CD4-positive, alpha-beta T cell treated with Interleukin-6 for 4 hours (primary cell): ENCODE measurements at regions not wholly inside any gene's neighbourhood (a gene's known extent, or its start where the extent isn't known, plus 50 kb on each side); places are given as distances from the start of the nearest gene placed in this dataset.

Experiments used
- DNase-seq: peaks from one replicate; pipeline ENCODE4 v3.0.0-alpha.2; 2020; ENCODE audit warnings: mixed read lengths

DNA sequence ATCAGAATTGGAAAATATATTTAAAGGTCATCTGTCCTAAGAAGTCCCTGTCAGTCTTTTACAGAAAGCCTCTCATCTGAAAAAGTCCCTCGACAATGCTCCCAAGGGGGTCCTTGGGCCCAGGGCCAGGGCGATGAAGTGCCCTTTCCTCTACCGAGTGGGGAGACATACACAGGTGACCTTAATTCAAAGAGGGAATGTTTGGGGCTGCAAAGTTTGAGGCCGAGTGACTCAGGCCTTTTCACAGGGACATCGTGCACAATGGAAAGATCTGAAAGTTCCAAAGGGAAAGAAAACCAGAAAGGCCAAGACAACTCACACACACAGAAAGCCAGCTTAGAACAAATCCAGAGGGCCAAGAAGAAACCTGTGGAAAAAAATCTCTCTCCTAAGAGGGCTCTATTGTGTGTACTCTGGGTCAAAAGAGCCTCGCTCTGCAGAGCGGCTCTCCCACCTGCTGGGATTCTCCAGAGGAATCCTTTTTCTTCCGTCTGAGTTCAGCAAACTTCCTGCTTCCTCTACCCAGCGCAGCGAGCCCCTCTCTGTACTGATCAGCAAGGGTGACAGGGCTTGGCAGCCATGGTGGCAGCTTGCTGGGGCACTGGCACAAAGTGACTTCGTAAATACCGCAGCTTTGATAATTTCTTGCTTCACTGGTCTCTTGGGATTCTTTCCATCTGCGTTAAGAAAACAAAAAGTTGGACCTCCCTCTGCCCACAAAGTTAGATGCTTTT, 259.1 kb downstream of the OPA1 start:
- no peak for DNase-seq

DNA sequence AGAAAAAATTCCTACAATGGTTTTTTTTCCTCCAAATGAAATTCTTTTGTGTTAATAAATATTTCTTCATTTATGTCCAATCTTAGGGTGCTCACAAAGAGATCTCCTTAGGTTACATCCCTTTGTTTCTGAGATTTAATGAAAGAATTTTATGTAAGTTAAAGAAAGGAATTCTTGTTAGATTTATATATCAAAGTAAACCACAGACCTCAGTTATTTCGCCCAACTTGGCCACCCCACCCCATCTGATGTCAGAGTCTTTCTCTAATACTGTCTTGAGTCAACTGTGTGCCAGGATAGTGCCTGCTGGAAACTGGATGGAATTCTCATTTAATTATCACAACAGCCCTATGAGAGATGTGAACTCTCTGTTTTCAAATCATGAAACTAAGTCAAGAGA, 259.9 kb downstream of the OPA1 start:
- no peak for DNase-seq

DNA sequence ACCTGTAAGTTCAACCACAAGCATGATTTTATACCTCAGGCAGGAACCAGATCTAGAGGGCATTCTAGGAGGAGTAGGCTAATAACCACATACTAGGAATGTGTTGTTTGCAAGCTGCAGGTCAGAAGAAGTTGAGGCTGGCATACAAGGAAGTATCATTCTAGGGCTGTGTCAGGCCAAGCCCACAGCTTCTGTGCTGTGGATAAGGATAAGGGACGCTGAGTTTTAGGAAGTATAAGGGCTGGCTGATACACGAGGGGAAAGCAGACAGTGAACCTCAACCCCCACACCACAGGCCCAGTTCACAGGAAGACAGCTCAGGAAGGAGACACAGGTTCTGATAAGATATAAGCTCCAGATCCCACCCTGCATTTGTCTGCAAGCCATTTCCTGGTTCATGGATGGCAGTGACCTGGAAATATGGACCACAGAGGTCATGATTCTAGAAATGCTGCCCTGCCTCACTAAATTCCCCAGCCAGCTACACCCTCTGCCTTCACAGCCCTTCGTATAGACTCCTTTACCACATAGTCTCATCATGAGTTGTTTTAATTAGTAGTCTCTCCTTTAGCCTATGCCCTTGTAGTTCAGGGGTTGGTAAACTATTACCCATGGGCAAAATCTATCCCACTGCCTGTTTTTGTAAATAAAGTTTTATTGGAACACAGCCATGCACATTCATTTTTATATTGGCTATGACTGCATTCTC, 260.7 kb downstream of the OPA1 start:
- no peak for DNase-seq

DNA sequence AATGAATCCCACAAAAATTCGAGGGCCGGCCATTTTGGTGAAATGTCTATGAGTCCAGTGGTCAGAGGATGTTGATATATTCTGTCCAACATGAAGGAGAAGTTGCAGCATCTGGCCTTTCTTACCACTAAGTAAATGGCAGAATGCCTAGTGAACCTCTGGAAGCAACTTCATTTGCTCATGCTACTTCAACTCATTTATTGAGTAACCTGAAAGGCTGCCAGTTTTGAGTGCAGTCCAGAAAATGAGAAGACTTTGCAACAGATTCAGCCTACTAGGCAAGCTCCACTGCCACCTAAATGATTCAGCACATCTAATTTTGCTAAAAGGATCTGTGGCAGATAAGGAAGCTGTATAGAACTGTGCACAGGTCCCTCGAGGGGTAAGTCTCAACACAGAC, 265.0 kb downstream of the OPA1 start:
- DNase-seq = no peak

DNA sequence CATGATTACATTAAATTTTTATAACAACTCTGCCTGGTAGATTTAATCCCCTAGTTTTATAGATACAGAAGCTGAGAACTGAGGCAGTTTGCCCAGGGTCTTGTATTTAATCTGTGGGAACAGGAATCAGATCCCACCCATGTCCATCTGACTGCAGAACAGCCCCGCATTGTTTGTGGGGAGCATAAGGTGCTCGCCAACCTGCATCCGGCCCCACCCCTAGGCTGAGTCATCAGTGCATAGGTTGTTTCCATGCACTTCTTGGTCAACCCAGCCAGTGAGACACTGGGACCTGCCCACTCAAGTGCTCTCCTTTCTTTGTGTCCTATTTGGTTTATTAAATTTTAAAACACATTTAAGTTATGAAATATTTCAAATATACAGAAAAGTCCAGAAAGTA, 266.2 kb downstream of the OPA1 start:
- DNase-seq = no peak

DNA sequence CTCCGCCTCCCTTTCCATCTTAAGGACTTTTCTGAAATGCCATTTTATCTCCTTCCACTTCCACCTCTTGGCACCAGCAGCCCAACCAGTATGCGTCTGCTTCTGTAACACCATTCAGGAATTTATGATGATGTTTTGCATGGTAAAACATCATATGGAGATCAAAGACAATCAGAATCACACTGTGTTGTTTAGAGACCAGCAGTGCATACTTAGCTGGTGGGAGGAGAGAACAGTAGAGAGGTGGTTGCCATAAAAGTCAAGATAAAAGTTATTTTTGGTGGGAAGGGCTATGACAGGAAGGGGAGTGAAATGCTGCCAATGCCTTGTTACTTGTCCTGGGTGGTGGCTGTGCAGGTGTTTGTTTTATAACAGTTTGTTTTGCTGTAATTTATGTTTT, 268.0 kb downstream of the OPA1 start:
- no peak for DNase-seq

DNA sequence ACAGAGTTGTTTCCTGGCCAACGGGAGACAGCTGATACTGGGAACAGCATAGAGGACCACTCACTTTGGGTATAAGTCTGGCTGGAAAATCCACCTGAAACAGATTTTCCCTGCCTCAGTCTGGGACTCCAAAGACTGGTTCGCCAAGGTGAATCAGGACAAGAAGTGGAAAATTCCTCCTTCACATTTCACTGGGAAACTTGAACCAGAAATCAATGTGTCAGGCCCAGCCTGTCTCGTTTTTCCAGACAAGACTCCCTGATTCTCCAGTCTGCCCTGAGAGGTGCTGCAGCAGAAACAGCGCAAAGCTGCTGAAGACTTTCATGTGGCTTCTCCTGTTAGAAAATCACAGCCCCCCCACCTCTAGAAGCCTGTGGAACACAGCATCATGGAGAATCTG, 269.8 kb downstream of the OPA1 start:
- DNase-seq = no peak

DNA sequence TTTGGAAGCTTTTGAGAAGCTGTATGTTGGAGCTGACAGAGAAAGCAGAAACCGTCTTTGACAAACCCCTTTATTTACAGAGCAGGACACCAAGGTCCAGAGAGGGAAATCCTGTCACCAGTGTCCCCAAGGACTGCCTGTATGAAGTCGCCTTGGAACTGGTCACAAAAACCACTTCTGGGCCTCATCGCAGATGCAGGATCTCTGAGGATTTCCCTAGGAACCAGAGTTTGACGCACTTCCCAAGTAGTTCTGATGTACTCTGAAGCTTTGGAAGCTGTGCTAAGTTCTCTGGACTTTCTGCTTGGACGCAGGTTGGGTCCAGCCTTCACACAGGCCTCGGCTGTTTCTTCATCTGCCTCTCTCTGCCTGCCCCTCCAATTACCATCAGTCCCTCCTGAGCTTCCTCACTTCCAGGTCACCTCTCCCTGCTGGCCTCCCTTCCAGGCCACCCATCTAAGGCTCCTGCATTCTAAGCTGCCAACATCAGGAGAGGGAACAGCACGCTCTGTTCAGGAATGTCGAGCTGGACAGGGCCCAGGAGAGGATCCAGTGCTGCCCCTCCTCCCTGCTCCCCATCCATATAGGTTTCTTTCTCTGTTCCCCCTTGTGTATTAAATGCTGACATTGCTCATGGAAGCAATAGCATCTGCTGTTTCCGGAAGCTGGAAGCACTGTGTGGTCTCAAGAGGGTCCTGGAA, 270.8 kb downstream of the OPA1 start:
- no peak for DNase-seq

DNA sequence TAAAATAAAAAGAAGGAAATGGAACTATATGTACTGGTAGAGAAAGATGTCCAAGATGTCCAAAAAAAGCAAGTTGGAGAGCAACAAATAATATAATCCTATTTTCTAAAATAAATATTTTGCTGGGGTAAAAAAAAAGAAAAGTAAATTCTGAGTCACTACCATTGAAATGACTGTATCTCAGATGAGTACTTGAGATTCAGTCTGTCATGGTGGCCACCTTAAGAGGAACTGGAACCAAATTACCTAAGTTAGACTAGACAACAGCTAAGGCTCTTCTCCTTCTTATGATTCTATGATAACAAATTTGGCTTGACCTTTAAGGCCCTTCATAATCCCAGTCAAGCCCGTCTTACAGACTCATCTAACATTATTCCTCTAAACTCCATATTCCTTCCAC, 270.6 kb upstream of the HES1 start:
- DNase-seq = no peak

DNA sequence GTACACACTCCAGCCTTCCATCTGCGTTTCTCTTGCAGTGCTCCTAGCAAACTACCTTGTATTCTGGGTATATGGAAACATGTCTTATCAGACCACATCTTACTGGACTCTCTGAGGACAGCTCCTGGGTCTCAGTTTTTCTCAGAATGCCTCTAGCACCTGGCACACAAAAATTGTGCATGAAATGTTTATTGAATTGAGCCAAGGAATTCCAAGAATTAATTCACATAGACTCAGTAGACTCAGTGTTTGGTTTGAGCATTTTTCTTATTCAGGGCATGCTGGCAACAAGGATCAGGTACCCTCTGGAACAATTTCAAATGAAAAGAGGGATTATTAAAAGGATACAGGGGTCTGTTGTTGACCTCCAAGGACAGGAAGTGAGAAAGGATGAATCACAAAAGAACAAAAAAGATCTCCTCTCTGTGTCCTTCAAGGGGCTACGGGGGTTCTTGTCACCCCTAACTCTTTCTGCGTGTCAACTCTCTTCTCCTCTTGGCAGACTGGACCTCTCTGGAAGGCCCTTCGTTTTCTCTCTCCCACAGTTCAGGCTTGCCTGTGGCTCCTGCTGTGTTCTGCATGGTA, 270.0 kb upstream of the HES1 start:
- no peak for DNase-seq

DNA sequence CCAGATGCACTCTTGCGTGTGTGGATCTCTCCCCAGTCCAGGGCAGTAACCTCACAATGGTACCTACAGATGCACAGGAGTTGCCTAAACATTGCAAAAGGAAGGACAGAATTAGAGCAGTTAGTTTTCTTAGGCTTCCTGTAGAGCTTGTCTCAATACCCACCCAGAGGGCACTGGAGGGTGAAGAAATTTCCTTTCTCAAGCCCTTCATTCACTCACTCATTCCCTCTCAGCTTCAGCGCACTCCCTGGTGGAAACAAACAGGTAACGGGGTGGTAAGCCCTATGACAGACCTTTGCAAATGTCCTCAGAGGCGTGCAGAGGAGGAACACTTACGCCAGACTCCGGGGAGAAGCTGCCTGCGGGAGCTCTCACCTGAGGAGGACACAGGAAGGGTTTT, 267.4 kb upstream of the HES1 start:
- DNase-seq = no peak

DNA sequence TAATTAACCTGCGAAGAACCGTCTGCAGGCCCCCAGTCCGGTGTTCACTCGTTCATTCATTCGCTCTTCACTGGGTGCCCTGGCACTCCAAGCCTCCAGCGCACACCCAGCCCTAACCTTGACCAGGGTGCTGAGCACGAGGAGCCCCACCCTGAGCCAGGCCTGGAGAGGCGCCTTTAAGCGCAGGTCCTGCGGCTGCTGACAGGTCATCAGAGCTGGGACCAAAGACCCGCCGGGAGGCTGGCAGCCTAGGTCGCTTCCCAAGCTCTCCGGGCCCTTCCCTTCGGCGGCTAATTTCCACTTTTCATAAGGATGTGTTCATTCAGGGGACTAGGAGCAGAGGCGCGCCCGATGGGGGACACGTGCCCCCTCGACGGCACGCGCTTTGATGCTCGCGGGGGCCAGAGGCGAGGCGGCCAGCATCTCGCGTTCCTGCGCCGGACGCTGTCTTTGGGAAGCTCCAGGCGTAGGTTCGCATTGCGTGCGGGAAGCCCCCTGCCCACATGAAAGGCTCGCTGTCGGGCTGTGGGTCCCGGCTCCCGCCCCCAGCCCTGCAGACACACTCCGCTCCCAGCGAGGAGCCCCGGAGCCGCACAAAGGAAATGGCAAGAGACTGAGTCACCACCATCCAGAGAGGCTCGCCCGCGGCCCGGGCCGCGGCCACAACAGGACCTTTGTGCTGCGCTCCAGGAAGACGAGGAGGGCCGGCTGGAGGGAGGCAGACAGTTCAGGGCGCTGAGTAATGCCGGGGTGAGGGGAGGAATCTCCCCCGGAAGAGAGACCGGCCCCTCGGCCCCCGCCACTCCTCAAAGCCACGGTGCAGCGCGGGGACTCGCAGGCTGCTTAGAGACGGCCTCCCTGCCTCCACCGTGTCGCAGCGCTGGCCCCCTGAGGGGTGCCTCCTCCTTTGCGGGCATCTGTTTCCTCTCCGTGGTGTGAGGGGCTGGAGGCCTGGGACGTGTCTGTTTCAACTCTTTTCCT, 266.4 kb upstream of the HES1 start:
- no peak for DNase-seq

DNA sequence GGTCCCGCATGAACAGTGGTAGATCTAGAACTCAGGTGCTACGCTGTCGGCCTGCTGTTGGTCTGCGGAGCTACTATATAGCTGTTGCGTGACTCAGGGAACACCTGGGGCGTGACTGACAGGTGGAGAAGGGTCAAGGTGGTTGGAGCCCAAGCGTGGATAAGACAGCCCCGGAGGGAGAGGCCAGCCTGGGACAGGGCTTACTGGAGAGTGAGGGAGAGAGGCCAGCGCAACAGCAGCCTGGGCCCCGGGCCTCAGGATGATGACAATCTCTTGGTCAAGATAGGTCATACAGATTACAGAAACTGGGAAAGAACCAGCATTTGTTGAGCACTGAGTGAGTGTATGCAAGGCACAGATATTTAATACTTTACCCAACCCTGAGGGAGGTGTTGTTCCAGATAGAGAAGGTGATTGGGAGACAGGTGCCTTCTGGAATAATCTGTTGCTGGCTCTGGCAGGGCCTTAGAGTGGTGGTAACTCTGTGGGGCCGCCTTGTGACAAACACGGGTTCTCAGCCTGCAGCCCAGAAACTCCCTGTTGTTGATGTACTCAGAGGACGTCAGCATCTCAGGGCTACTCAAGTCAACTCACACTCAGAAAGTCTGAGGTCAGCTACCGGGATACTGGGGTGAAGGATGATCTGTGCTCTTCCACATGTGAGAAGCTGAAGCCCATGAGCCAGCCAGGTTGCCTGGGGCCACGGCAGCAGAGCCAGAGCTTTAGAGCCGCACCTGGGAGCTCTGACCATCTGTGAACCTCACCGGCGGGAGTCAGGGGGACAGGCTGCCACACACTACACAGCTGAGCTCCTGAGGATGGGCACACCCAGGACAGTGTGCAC, 265.4 kb upstream of the HES1 start:
- DNase-seq = no peak

DNA sequence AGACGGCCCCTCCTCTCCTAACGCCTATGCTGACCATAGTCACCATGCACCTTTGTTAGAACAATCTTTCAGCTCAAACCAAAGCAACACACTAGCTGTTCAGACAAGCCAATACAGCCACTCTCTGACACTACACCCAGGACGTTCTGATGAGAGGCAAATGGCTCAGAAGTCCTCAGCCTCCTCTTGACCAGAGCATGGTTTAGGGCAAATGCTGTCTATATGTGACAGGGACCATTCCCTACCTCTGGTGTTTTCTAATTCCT, 264.8 kb upstream of the HES1 start:
- DNase-seq = no peak

DNA sequence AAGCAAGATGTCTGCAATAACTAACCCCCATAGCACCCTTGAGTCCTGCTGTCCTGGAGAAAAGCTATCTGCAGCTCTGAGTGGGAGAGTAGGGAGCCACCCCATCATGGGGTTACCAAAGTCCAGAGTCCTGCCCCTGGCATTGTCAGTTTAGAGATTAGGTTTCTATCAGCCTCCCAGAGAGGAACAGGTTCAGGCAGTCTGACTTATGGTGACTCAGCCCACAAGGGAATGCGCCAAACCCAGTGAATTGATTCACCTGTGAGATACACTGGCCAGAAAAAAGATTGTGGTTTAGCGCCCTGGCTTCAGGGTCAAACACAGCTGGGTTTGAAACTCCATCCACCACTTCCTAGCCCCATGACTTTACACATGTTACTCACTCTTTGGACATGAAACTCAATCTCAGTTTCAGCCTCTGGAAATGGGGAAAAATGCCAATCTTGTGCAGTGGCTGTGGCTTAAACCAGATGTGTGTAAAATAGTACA, 263.6 kb upstream of the HES1 start:
- DNase-seq = no peak

DNA sequence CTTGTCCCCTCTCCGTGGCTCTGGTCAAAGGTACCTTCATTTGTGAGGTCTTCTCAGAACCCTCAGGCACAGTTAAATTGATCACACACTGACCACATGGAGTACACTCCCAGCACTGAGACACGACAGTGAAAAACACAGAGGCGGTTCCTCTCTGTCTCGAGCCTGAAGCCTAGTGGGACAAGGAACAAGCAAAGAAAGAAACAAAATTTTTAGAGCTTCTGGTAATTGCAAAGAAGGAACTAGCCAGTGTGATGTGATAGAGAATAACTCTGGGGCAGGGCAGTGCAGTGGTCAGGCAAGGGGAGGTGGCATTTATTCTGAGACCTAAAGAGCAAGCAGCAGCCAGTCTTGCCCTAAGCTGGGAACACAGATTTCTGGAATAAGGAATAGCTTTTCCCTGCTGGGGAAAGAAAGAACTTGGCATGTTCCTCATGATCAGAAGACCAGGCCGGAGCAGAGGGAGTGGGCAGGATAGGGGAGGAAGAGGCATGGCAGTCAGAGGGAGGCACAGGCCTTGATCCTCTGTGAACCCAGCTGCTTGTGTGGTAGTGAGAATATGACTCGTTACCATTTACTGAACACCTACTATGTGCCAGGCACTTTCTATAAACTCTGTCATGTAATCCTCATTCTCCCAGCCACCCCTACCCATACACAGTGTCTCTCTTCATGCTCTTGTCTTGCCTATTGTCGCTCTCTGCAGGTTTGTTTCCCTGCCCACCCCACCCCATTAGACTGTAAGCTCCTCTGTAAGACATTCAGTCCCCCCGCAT, 262.3 kb upstream of the HES1 start:
- DNase-seq = no peak

DNA sequence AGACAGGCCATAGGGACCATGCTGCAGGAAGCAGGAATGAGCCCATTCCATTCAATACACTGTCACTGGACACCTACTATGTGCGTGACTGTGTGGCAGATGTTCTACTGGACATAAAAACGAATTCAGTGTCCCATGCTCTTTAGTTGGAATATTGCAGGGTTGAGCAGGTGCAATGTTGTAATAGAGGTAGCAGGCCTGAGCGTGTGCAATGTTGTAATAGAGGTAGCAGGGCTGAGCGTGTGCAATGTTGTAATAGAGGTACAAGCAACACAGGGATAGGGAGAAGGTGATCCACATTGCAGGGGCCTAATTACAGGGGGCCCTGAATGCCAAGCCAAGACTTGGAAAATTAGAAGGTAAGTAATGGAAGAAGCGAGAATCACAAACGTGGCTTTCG, 261.4 kb upstream of the HES1 start:
- DNase-seq = no peak

DNA sequence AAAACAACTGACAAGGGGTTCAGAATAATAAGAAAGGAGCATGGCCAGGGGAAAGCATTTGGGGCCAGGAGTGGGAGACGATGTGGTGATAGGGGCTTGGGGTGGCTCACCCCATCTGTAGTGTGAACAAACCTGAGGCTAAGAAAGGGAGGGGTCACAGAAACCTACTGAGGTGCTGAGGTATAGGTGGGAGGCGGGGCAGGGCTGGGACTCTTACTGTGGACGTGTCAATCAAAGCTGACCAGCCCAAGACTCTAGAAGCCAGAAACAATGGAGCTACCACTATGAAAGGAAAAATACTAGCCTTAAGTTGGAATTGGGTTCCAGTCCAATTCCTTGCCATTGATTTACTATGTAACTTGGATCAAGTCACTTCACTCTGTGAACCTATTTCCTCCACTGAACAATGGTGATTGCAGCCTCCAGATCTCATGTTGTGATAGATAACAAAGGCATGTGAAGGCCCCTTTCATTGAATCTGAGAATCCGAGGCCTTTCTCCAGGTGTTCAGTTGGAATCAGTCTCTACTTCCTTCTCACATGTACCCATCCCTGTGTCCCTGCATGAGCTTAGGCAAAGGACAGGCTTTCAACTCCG, 260.9 kb upstream of the HES1 start:
- DNase-seq = no peak

DNA sequence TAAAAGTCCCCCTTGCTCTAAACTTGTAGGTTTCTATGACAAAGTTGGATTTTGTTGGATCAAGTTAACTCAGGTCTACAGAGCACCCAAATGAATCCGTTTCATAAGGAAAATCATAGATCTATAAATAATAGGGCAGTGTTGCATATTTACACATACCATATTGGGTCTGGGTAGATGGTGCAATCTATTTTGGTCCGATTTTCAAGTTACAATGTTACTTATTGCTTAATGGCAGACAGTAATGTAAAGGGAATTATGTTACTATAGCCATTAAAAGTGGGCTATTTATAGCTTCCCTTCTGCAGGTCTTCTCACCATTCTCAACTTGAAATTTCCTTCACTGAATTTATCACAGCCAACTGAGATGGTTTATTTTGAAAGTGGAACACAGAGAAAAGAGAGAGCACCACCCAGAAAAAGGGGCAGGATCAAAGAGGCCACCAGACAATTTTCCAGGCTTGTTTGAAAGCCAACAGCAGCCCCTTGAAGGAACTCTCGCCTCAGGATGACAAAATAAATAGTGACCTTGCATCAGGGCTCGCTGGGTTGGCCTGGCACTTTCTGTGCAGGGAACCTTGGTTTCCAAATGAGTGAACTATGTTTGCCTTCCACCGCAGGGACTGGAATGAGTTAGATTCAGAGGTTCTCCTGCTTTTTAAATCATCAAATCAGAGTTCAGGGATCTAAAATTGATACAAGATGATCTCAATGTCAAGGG, 260.2 kb upstream of the HES1 start:
- no peak for DNase-seq
